Kidney (tissue), 13 donors: ENCODE measurements at regions not wholly inside any gene's neighbourhood (a gene's known extent, or its start where the extent isn't known, plus 50 kb on each side); places are given as distances from the start of the nearest gene placed in this dataset.

Source experiments
- DNase-seq, 5 donors: peaks; one replicate each; pipeline ENCODE4 v3.0.0-alpha.2; 2013 to 2020
- FAIRE-seq: peaks from 2 replicates; lab custom pipeline; 2012; peaks lifted over from hg19 to GRCh38; lab: Jason Lieb, UNC
- H3K27ac ChIP-seq, 2 donors: one replicate each; pipeline ENCODE4 v1.7.0; 2013; ENCODE audit warnings: low read depth in 2 of 2, low read length in 2 of 2, inconsistent platforms in 1 of 2
- H3K27me3 ChIP-seq: one replicate; pipeline ENCODE4 v1.7.1; 2013; ENCODE audit warnings: low read length, inconsistent platforms; ENCODE audit not compliant: control insufficient read depth, insufficient read depth
- H3K36me3 ChIP-seq, 3 donors: one replicate each; pipeline versions ENCODE4 v1.7.0 to v1.7.1; 2013; ENCODE audit warnings: low read length in 3 of 3, control low read depth in 1 of 3, inconsistent platforms in 1 of 3; ENCODE audit not compliant: insufficient read depth in 3 of 3, control insufficient read depth in 2 of 3
- H3K4me1 ChIP-seq, 3 donors: one replicate each; pipeline versions ENCODE4 v1.7.0 to v1.7.1; 2013; ENCODE audit warnings: low read length in 3 of 3, inconsistent platforms in 1 of 3, low read depth in 1 of 3; ENCODE audit not compliant: control insufficient read depth in 2 of 3, insufficient read depth in 2 of 3
- H3K4me3 ChIP-seq, 3 donors: one replicate each; pipeline versions ENCODE4 v1.7.0 to v1.8.1; 2013; ENCODE audit warnings: low read length in 3 of 3, control low read depth in 1 of 3, inconsistent platforms in 1 of 3
- H3K9ac ChIP-seq, 3 donors: one replicate each; pipeline versions ENCODE4 v1.7.0 to v1.7.1; 2013; ENCODE audit warnings: low read length in 3 of 3, control low read depth in 1 of 3, inconsistent platforms in 1 of 3
- H3K9me3 ChIP-seq, 3 donors: one replicate each; pipeline versions ENCODE4 v1.7.0 to v1.7.1; 2013; ENCODE audit warnings: low read length in 3 of 3, control low read depth in 1 of 3, inconsistent platforms in 1 of 3; ENCODE audit not compliant: control insufficient read depth in 2 of 3, insufficient read depth in 1 of 3
- intact Hi-C: fragments of 100-400 bp; cut with DNase I; formaldehyde crosslinking; loops from one replicate; pipeline ENCODE4 v1.11.1; 2022
- TF ChIP-seq, protein P1 (sequence below): IDR thresholded peaks from 3 replicates; pipeline ENCODE4 v1.5.1; 2012; ENCODE audit warnings: mild to moderate bottlenecking, moderate library complexity, borderline replicate concordance; ENCODE audit not compliant: insufficient read depth; ENCODE audit errors: extremely low read depth
- donor health status: control.
- donor health status: control.
- donor health status: control.
- donor health status: control.
- donor health status: control.
- donor health status: DM: yes; HTN: yes; CAD: no.
- donor health status: Normal renal cell carcinoma (clear cell type).

- Histone ChIP-seq H3K9me3 (no peaks in the 10 kb centered on the region), H3K4me3 (no peak overlapping the region), H3K27ac (no peak overlapping the region), H3K9ac (no peak overlapping the region), H3K27me3 (no peaks in the 10 kb centered on the region), H3K36me3 (no peaks in the 10 kb centered on the region), H3K4me1 (peaks cover 0 to 6% (median 0%) of the 10 kb centered on the region in 3 donors)
- FAIRE-seq (no peak), DNase-seq (peak in 4 of 5 donors; percentile 81 to 92 (median 84))
- intact Hi-C loops: no loop called here
- TF ChIP-seq, protein P1, sequence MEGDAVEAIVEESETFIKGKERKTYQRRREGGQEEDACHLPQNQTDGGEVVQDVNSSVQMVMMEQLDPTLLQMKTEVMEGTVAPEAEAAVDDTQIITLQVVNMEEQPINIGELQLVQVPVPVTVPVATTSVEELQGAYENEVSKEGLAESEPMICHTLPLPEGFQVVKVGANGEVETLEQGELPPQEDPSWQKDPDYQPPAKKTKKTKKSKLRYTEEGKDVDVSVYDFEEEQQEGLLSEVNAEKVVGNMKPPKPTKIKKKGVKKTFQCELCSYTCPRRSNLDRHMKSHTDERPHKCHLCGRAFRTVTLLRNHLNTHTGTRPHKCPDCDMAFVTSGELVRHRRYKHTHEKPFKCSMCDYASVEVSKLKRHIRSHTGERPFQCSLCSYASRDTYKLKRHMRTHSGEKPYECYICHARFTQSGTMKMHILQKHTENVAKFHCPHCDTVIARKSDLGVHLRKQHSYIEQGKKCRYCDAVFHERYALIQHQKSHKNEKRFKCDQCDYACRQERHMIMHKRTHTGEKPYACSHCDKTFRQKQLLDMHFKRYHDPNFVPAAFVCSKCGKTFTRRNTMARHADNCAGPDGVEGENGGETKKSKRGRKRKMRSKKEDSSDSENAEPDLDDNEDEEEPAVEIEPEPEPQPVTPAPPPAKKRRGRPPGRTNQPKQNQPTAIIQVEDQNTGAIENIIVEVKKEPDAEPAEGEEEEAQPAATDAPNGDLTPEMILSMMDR: no peak
Observed at GRCh38 chr1:235018720-235019444, 109.8 kb downstream of the TOMM20 start.

DNA sequence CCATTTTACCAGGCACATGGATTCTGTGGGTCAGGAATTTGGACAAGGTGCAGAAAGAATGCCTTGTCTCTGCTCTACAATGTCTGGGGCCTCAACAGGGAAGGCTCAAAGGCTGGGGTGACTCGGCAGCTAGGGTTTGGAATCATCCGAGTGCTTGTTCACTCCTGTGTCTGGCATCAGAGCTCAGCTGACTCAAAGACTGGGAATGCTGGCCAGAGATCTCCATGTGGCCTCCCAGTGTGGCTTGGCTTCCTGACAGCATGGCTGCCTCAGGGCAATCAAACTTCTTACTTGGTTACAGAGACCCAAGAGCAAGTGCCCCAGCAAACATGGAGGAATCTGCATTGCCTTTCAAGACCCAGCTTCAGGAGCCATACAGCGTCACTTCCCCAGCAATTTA lies 110.5 kb downstream of the TOMM20 start:
- no peak for FAIRE-seq
- intact Hi-C loops: no loop called here

GRCh38 chr1:235017719-235018118 lies 110.9 kb downstream of the TOMM20 start:
- Histone ChIP-seq H3K36me3 (no peaks in the 10 kb centered on the region), H3K27me3 (no peaks in the 10 kb centered on the region), H3K9ac (no peak overlapping the region), H3K4me1 (peaks cover 0 to 5% (median 0%) of the 10 kb centered on the region in 3 donors), H3K27ac (no peak overlapping the region), H3K4me3 (no peak overlapping the region), H3K9me3 (no peaks in the 10 kb centered on the region)
- DNase-seq: peak in 1 of 5 donors; percentile 7
- FAIRE-seq: no peak
- intact Hi-C loops: no loop called here
- TF ChIP-seq, protein P1: no peak

More for the DNA sequence above, 110.5 kb downstream of the TOMM20 start:
- Histone ChIP-seq H3K9ac (no peak overlapping the region), H3K36me3 (no peaks in the 10 kb centered on the region), H3K27ac (no peak overlapping the region), H3K4me3 (no peak overlapping the region), H3K27me3 (no peaks in the 10 kb centered on the region), H3K9me3 (no peaks in the 10 kb centered on the region), H3K4me1 (peaks cover 0 to 5% (median 0%) of the 10 kb centered on the region in 3 donors)
- peak in 1 of 5 donors; percentile 20 for DNase-seq
- TF ChIP-seq, protein P1: no peak
